OCI-LY7 (cell line): ENCODE measurements at regions not wholly inside any gene's neighbourhood (a gene's known extent, or its start where the extent isn't known, plus 50 kb on each side); places are given as distances from the start of the nearest gene placed in this dataset.

Source experiments
- EZH2phosphoT487 ChIP-seq: fragments of 200-600 bp; sonication (generic); IDR thresholded peaks from 2 replicates; pipeline ENCODE4 v1.6.1; 2018; ENCODE audit warnings: low read depth, borderline replicate concordance, mild to moderate bottlenecking, mixed run types, antibody characterized with exemption, low read length, moderate library complexity, mixed read lengths
- TF ChIP-seq, protein P1 (sequence below): fragments of 200-600 bp; sonication (generic); conservative IDR thresholded peaks from 2 replicates; pipeline ENCODE4 v1.5.1; 2014; ENCODE audit warnings: mild to moderate bottlenecking, antibody characterized with exemption, low read length, moderate library complexity, mixed read lengths

DNA sequence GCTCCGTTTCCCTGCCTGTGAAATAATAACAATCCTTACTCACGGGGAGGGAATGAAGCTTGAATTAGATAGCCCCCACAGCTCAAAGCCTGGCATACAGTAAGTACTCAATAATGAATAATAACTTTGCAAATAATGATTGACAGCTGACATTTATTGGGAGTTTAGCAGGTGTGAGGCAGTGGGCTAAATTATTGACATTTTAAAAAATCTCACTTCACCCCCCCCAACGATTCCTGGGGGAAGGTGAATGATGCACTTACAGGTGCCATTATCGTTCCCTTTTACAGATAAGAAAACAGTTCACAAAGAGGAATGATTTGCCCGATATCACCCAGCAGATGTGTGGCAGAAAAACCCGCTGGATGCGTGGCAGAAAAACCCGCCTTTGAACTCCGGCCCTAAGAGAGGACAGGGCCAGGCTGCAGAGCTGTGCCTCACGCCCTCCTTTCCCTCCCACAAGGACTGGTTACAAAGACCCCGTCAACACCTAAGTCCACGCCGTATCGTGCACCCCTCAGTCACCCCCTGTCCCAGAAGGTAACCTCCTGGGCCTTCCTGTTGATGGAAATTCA is 114.2 kb upstream of the PTPN1 start:
- TF ChIP-seq, protein P1, sequence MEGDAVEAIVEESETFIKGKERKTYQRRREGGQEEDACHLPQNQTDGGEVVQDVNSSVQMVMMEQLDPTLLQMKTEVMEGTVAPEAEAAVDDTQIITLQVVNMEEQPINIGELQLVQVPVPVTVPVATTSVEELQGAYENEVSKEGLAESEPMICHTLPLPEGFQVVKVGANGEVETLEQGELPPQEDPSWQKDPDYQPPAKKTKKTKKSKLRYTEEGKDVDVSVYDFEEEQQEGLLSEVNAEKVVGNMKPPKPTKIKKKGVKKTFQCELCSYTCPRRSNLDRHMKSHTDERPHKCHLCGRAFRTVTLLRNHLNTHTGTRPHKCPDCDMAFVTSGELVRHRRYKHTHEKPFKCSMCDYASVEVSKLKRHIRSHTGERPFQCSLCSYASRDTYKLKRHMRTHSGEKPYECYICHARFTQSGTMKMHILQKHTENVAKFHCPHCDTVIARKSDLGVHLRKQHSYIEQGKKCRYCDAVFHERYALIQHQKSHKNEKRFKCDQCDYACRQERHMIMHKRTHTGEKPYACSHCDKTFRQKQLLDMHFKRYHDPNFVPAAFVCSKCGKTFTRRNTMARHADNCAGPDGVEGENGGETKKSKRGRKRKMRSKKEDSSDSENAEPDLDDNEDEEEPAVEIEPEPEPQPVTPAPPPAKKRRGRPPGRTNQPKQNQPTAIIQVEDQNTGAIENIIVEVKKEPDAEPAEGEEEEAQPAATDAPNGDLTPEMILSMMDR, result no peak
- no peak for TF ChIP-seq EZH2phosphoT487
